ENCODE measurements at regions not wholly inside any gene's neighbourhood (a gene's known extent, or its start where the extent isn't known, plus 50 kb on each side); places are given as distances from the start of the nearest gene placed in this dataset.

DNA sequence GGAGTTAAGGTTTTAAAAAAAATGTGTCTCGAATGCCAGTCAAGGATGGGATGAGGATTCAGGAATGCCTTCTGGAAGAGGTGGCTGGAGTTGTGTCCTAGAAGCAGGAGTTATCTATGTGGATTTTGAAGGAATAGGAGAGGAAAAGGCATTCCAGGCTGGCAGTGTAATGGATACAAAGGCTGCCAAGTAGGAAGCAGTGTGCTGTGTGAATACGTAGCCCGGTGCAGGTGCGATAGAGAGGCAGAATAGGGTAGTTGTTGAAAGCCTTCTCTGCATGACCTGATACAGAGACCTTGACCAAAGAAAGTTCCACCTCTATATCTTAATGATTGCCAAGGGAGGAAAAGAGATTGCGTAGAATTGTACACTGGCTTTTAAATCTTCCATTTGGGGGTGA lies 128.1 kb upstream of the ITGB1 start:
- WGBS, 2 experiments (ENCODE audit: extremely low coverage in 2 of 2, insufficient read length in 1 of 2) = 100% methylated on average over 1 of the region's 5 CpGs; no CpG with 5 or more reads in 1 of the 2 experiments
- H3K4me3 ChIP-seq (ENCODE audit: insufficient read depth, low read depth, low read length) = no peak overlapping the region
- H2AK5ac ChIP-seq (ENCODE audit: low read depth, low read length) = no peak overlapping the region
- no peaks in the 10 kb centered on the region for H4K20me1 ChIP-seq (ENCODE audit: insufficient read depth, low read length)
- H3K79me1 ChIP-seq (ENCODE audit: low read depth in 1 of 2, low read length in 2 of 2) = no peaks in the 10 kb centered on the region
- no peaks in the 10 kb centered on the region for H3K9me3 ChIP-seq (ENCODE audit: control insufficient read depth, insufficient read depth, low read length)
- no peak overlapping the region for H3K4ac ChIP-seq (ENCODE audit: low read depth, low read length)
- no peaks in the 10 kb centered on the region for H3K36me3 ChIP-seq (ENCODE audit: control insufficient read depth, insufficient read depth, low read length)
- no peak overlapping the region for H2BK20ac ChIP-seq (ENCODE audit: low read depth, low read length)
- H3K4me1 ChIP-seq (ENCODE audit: control insufficient read depth, insufficient read depth, low read length) = no peaks in the 10 kb centered on the region
- no peak overlapping the region for H3K23ac ChIP-seq (ENCODE audit: low read depth, low read length)
- H4K5ac ChIP-seq (ENCODE audit: low read depth, low read length) = no peak overlapping the region
- no peak for TF ChIP-seq SMC3 (IDR thresholded peaks at IDR 0.05; ENCODE audit: low read depth, low read length)
- TF ChIP-seq NFE2L2 (IDR thresholded peaks at IDR 0.05; ENCODE audit: low read depth, low read length) = no peak
- TF ChIP-seq MAZ (IDR thresholded peaks at IDR 0.05; ENCODE audit: borderline replicate concordance, low read depth, low read length) = no peak
- TF ChIP-seq RCOR1 (IDR thresholded peaks at IDR 0.05; ENCODE audit: insufficient replicate concordance, low read length) = no peak
- TF ChIP-seq POLR2A (IDR thresholded peaks at IDR 0.05; ENCODE audit: low read depth, low read length) = no peak
- TF ChIP-seq MXI1 (IDR thresholded peaks at IDR 0.05; ENCODE audit: borderline replicate concordance, low read depth, low read length) = no peak
- TF ChIP-seq, protein P1, sequence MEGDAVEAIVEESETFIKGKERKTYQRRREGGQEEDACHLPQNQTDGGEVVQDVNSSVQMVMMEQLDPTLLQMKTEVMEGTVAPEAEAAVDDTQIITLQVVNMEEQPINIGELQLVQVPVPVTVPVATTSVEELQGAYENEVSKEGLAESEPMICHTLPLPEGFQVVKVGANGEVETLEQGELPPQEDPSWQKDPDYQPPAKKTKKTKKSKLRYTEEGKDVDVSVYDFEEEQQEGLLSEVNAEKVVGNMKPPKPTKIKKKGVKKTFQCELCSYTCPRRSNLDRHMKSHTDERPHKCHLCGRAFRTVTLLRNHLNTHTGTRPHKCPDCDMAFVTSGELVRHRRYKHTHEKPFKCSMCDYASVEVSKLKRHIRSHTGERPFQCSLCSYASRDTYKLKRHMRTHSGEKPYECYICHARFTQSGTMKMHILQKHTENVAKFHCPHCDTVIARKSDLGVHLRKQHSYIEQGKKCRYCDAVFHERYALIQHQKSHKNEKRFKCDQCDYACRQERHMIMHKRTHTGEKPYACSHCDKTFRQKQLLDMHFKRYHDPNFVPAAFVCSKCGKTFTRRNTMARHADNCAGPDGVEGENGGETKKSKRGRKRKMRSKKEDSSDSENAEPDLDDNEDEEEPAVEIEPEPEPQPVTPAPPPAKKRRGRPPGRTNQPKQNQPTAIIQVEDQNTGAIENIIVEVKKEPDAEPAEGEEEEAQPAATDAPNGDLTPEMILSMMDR (conservative IDR thresholded peaks at IDR 0.05; ENCODE audit: low read depth, low read length) = no peak
- no peak for TF ChIP-seq CHD1 (IDR thresholded peaks at IDR 0.05; ENCODE audit: low read depth, low read length)
- TF ChIP-seq BHLHE40 (IDR thresholded peaks at IDR 0.05; ENCODE audit: low read depth, low read length) = no peak
- no peak for TF ChIP-seq RAD21 (IDR thresholded peaks at IDR 0.05; ENCODE audit: low read length)
- TF ChIP-seq RFX5 (IDR thresholded peaks at IDR 0.05; ENCODE audit: low read depth, low read length) = no peak
- no peak overlapping the region for H3K56ac ChIP-seq (ENCODE audit: extremely low read depth, insufficient read depth, low read length)
- ATAC-seq (ENCODE audit: low read depth) (no peak), DNase-seq (no peak)
- ChIA-PET CTCF (no interaction called here), POLR2A (ENCODE audit: unreplicated experiment) (no interaction called here)
- dilution Hi-C loops (cut with HindIII; ENCODE audit: low sequenced_read_pairs, unreplicated experiment) (no loop called here), intact Hi-C loops (cut with micrococcal nuclease) (no loop called here), in situ Hi-C loops (cut with MboI; ENCODE audit: low sequenced_read_pairs) (no loop called here)
- H2BK120ac ChIP-seq (ENCODE audit: low read depth, low read length) = no peak overlapping the region
- no peaks in the 10 kb centered on the region for H3K27me3 ChIP-seq (ENCODE audit: control insufficient read depth, insufficient read depth, low read length)
- H2AK9ac ChIP-seq (replicated peaks; ENCODE audit: low read depth, low read length, poor library complexity) = no peak overlapping the region
- no peak overlapping the region for H3K27ac ChIP-seq (ENCODE audit: insufficient read depth, low read length)
- no peak overlapping the region for H4K8ac ChIP-seq (ENCODE audit: low read depth in 2 of 2, low read length in 2 of 2)
- no peak overlapping the region for H2BK5ac ChIP-seq (ENCODE audit: low read depth, low read length, poor library complexity, severe bottlenecking)
- no peaks in the 10 kb centered on the region for H3K9me1 ChIP-seq (ENCODE audit: insufficient read depth, low read length)
- no peak overlapping the region for H3K18ac ChIP-seq (ENCODE audit: low read depth, low read length)
- no peak overlapping the region for H2BK15ac ChIP-seq (ENCODE audit: low read depth, low read length)
- no peak overlapping the region for H4K91ac ChIP-seq (ENCODE audit: insufficient read depth, low read depth, low read length)
- H2AFZ ChIP-seq (replicated peaks; ENCODE audit: low read length, poor library complexity) = no peak overlapping the region
- H3K4me2 ChIP-seq (ENCODE audit: low read depth, low read length) = no peak overlapping the region
- no peak overlapping the region for H3K14ac ChIP-seq (replicated peaks; ENCODE audit: low read depth, low read length)
- no peak overlapping the region for H3K9ac ChIP-seq (ENCODE audit: low read depth, low read length)
- no TSS peak for BruUV-seq (replicated peaks)
